ENCODE measurements at regions not wholly inside any gene's neighbourhood (a gene's known extent, or its start where the extent isn't known, plus 50 kb on each side); places are given as distances from the start of the nearest gene placed in this dataset.

DNA sequence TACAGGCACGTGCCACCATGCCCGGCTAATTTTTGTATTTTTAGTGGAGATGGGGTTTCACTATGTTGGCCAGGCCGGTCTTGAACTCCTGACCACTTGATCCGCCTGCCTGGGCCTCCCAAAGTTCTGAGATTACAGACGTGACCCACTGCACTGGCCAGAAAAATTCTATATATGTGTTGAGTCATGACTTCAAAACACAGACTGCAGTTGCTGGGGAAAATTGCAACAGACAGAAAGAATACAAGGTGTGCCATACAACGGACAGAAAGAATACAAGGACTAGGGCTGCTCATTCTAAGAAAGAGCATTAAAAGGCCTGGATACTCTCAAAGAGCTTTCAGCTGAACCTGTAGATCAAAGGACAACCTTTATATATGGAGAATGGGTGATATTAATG, 109.6 kb upstream of the ACSL4 start:
- no peak for DNase-seq (ENCODE audit: low spot score)

DNA sequence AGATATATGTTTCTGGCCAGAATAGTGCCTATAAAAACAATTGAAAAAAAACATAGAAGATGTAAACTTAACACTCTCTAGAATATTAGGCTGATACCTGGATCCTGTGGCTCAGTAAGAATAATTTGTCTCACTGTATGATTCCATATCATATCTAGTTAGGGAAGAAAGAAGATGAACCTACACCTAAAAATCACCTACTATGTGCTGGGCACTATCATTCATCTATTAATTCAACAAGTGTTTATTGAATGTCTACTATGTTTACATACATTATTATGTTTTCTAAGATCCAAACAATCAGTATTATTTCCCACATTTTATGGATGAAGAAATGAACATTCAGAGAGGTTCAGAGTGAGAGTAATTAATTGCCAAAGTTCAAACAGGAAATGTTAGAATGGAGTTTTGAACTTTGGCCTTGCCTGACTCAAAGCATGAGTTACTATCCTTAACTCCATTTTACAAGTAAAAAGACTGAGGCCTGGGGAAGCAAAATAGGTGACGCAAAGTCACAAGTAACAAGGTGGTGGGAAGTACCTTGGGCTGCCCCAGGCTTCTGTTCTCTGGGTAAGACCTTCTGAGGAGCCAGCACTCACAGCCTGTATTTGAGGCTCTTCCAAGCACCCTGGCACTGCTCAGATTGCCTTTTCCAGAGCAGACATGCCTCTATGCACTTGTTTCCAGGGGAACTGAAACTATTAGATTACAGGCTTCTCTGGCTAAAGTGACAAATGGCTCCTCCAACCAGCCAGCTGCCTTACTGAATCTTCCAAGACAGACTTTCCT, 111.1 kb upstream of the ACSL4 start:
- no peak for DNase-seq (ENCODE audit: low spot score)

DNA sequence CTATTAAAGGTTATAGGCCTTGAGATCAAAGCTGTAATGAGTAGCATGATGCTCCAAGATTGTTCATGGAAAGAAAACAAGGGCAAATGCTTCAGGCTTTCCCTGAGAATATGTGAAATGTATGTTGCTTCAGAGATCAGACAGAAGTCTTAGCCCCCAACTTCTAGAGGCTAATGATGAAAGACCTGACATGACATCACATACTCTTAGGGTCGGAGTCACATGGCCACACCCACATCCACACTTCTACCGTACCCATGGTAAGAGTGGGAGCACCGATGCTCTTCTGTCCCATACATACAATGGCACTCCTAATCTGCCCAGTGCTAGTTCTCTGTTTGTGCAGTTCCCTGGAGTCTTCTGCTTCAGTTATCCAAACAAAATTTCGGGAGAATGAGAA, 111.9 kb upstream of the ACSL4 start:
- no peak for DNase-seq (ENCODE audit: low spot score)

DNA sequence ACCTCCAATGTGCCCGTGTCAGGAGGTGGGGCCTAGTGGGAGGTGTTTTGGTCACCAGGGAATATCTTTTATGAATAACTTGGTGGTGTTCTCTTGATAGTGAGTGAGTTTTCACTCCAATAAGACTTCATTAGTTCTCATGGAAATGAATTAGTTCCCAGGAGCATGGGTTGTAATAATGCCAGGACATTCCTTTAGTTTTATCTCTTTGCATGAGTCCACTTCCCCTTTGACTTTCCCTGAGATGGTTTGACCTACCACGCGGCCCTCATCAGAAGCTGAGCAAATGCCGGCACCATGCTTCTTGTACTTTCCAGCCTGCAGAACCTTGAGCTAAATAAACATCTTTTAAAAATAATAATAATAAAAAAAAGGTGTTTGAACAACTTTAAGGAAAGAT, 112.9 kb upstream of the ACSL4 start:
- no peak for DNase-seq (ENCODE audit: low spot score)

DNA sequence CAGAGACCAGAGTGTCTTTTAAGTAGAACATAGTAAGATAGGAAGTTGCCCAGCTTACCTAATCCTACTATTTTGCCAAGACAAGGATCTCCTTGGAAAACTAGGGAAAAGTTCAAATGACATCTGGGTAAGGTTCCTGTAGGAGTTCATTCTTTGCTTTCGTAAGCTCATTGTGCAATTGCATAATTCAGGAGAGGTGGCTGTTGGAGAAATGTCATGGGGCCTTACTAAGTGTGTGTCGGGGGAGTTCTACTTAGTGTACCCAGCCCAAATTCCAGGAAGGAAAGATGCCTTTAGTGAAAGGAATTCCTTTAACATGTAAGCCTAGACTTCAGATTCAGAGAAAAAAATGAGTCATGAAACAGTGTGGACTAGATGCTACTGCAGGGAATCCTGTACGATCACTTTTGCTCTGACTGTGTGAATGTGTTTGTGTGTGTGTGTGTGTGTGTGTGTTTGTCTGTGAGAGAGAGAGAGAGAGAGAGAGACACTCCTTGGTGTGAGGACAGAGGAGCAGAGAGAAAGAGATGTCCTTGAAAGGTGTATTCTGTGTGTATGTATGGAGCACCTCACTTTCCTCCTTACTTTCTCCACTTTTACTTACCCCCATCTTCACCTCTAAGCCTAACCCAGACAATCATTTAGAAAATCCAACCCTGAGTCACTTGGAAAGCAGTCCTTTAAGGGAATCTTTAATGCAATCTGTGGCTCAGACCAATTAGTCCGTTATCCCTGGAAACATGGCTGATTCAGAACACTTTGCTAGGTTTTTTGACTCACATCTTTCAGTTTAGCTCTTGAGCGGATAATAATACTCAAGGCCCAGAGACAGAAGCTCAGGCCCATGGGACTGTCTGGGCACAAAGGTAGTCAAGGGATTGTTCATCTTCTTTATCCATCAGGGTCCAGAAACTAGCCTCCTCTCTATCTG, 114.5 kb upstream of the ACSL4 start:
- DNase-seq (ENCODE audit: low spot score): no peak

DNA sequence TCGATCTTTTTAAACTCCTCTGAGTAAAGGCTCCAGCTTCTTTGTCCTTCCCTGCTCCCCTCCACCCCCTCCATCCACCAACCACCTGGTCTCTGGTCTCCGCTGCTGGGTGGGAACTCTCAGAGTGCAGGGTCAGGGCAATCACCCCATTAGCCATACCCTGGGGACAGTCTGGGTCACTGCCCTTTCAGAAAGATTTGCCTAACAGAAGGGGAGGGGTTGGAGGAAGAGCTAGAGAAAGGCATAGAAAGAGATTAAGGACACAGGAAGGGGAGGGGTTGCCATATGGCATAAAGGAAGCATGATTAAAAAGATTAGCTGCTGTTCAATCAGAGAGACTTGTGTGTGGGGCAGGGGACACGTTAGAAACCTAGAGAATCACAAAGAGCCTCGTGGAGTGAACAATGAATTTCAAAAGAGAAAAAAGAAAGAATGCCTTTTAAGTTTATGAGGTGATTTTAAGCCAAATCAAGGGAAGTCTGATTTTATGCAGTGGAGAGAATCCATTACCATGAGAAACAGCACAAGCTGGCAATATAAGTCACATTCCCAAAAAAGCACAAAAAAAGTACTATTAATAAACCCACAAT, 115.5 kb upstream of the ACSL4 start:
- no peak for DNase-seq (ENCODE audit: low spot score)

DNA sequence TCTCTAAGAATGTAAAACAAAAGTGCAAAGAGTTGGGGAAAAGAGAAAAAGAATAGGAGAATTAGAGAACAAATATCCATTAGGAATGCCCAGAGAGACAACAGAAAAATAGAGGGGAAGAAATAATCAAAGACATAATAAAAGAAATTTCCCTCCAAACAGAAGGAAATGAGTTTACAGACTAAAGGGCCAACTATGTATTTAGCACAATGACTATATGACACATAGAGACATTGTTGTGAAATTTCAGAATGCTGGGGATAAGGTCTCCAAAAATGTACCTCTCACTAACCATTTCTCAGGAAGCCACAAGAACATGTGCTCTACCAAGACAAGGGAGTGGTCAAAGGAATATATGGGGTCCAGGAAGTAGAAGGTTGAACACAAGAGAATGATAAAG, 121.0 kb upstream of the ACSL4 start:
- no peak for DNase-seq (ENCODE audit: low spot score)

DNA sequence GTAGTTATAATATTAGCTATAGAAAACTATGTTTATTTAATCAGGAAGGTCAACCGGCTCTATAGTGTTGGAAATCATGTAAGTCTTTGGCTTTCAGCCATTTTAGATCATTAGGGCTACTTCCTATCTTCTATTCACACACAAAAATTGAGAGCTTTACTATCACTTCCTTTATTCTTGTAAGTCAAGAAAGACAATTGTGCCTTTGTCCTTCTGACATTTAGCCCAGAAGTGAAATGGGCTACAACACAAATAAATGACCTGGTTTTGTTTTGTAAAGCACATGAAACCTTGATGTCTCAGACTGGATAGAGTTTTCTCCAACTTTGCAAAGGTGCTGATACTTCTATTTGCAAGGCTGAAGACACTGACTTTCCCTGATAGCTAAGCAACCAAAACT, 122.4 kb upstream of the ACSL4 start:
- peak; percentile 67 for DNase-seq (ENCODE audit: low spot score)

DNA sequence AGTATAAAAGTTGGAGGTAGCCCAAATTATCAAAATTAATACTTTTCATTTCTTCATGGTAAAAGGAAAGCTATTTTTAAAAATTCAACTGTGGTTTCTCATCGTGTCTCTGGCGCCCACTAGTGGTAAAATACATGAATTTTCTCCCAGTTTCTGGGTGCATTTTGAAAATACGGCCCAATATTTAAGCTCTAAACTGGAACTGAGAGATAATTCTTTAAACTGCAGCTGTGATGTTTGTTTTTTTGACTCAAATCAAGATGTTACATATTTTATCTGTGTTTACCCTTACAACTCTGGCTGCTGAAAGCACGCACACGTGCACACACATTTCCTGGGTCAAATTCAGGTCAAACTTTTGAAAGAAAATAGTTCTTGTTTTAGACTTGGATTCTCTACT, 123.9 kb upstream of the ACSL4 start:
- peak; percentile 21 for DNase-seq (ENCODE audit: low spot score)

DNA sequence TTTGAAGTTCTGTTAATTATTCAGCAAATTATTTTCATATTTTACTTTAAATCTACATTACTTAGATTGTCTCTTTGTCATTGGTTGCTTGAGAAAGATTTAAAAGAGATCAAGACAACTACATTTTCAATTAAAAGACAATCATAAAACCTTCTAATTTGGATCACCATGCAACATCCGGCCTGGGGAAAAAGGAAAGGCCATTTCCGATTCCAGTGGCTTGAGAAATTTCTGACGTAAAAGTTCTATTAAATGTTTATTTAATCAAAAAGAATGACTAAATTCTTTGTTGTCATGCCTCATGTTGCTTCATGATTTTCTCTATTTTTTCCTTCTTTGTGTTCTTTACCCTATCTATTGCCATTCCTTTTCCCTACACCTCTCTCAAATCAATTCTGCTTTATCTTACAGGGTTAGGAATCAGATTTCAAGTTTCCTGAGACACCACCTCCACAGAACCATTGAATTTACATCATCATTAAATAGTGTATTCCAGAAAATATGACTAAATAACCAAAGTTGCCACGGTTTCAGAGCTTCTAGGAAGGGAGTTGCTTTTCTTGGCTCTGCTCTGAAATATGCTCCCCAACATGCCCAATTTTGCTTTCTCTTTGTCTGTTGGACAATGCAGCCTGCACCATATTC, 124.6 kb upstream of the ACSL4 start:
- no peak for DNase-seq (ENCODE audit: low spot score)

DNA sequence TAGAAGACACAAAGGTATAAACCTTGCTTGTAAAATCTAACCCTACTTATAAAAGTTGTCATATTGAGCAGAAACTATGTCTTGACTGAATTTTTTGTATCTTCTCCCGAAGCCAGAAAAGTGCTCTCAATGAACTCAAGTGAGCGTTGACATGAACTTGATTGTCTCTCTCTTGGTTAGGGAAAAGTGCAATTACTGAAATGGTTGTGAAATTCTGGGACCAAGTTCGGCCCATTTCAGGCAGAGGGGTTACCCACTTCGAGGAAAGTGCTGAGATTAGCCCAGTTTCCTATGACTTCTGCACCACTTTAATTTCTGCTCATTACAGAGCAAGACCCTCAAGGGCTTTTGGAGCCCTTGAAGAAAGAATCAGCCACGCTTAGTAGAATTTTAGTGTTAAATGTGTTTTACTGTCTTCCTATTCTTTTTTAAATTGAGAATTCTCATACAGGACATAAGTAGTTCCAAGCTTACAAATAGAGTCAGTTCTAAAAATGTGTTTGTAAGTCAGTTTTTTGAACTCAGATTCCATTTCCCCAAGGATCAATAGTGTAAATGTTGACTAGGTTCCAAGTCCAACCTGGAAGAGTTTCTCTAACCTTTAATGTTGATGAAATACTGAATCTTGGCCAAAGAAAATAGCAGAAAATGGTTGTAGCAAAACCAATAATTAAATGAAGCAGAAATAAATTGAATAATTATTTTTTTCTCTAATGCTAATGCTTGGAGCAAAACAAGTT, 125.7 kb upstream of the ACSL4 start:
- DNase-seq (ENCODE audit: low spot score): no peak

DNA sequence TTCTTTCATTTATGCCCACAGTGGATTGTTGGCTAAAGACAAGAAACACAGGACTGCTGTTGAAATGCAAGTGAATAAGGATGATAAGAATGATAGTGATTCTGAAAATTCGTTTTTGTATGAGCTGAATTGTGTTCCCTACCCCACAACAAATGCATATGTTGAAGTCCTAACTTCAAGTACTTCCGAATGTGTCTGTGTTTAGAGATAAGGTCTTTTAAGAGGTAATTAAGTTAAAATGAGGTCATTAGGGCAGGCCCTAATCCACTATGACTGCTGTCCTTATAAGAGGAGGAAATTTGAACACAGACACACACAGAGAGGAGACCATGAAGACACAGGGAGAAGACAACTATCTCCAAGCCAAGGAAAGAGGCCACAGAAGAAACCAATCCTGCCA, 126.6 kb upstream of the ACSL4 start:
- DNase-seq (ENCODE audit: low spot score): no peak

DNA sequence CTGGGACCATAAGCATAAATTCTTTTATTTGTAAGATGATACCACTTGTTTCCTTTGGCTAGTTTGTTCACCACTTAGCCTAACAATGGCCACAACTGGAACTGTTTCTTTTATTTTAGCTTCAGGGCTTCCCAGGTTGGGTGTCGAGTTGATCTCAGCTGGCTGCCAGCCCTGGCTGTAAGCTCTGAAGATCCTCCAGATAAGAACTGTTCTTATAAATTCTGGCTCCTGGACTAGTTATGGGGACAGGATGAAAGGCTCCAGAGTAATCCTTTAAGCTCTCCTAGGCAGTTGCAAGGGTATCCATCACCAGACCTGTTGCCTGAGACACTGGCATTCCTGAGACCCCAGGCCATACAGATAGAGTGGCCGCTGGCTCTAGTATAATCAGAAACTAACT, 129.4 kb upstream of the ACSL4 start:
- no peak for DNase-seq (ENCODE audit: low spot score)

DNA sequence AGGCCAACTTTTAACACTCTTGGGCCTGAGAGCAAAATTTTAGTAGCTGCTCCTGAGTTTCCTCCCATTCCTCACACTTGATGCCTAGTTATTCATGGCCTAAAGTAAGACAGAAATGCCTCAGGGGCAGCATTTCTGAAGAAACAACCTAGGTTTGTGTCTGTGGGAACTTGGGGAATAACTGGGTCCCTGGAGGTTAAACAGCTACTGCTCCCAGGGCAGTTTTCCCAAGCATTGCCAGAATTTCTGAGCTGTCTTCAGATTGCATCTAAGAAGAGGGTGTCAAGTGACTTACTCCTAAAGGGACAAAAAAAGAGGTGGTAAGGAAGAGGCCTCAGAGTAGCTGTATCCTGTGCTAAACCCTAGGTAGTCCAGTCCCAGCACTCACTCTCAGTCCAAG, 130.8 kb upstream of the ACSL4 start:
- DNase-seq (ENCODE audit: low spot score): no peak

DNA sequence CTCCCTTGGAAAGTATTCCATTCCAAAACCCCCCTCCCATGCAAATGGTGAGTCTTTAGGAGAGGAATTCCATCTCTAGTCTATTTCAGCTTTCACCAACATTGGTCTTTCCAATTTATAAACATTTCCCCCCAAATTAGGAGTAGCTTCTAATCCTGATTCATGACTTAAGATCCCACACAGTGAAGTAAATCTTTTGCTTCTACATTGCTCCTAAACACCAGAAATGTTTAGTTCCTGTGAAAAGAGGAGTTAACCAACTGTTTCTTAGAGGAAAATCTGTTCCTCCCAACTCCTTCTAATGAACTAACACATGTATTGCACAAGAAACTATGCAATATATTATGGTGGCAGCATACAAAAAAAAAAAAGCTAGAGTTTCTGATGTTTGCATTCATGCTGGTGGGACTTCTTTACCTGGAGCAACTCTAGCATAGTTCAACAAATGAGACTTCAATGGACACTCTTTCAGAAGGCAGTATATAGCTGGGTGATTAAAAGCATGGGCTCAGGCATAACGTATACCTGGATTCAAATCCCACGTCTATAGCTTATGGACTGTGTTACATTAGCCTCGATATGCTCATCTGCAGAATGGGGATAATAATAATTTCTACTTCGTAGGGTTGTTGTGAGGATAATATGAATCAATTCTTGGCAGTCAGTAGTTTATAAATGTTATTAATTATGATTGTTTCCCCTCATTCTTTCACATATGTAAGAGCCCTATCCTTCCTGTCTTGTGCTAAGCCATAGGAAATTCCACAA, 131.6 kb upstream of the TMEM164 start:
- DNase-seq (ENCODE audit: low spot score): no peak

DNA sequence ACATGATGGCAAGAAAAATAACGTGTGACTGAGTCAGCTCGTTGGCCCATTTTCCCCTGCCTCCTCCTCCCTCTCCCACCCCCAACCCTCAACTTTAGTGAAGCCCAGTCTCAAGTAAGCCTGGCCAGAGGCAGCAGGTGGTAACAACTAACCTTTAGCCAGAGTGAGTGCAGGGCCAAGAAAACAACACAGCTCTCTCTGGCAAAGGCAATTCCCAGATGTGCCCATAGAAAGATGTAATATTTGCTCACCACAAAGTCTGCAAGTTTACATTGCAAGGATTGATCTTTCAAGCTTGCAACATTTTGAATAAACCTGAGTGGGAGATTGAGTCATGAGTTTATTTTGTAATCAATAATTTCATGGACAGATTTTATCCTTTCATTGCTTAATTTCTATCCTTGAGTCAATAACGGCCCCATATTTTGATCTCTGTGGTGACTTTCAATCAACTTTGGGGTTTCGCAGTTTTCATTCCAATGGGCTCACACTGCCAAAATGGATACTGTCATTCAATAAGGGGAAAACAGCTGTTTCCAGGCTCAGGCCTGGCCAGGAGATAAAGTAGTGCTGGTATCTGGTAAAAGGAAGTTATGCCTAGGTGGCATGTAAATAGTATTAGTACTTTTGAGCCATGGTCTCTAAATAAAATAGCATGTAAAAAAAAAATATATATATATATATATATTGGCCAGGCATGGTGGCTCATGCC, 130.7 kb upstream of the TMEM164 start:
- DNase-seq (ENCODE audit: low spot score): no peak

DNA sequence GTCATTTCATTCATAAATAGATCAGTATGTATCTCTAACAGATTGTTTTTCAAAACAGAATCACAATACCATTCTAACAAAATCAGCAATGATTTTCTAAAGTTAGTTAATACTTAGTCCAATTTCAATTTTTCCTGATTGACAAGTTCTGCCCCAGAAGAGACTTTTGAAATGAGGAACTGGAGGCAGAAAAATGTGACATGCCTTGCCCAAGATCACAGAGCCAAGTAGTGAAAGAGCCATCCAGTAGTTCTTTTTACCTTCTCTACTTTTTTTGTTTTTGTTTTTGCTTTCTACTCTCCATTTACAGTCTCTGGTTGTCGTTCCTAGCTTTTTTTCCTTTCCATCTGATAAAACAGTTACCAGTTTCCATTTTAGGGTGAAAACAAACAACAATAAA, 129.3 kb upstream of the TMEM164 start:
- no peak for DNase-seq (ENCODE audit: low spot score)

DNA sequence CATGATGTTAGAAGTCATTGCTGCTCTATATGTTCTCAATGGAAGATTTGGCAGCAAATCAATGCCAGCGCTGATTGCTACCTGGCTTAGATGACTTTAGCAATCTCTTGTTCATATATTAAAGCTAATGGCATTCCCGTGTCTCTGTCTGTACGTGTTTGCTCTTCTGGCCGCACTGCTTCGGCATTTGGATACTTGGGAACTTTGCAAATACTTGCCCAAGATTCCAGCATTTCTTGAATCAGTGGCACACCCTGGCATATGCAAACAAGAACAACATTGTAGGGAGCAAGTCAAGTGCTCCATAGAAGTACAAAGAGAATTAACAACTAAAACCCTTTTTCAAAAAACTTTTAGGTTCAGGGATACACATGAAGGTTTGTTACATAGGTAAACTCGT, 128.9 kb upstream of the TMEM164 start:
- DNase-seq (ENCODE audit: low spot score): no peak

DNA sequence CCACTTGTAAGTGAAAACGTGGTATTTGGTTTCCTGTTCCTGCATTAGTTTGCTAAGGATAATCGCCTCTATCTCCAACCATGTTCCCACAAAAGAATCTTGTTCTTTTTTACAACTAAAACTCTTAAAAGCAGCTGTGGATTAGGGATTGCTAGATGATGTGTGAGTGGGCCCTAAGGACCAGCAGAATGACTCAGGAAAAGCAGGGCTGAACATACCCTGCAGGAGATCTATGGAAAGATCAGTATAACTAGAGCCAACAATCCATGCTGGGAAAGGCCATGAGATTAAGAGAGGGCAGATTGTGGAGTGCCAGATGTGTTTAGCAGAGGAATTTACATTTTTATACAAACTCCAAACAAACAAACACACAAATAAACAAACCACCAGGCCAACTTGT, 128.4 kb upstream of the TMEM164 start:
- no peak for DNase-seq (ENCODE audit: low spot score)

DNA sequence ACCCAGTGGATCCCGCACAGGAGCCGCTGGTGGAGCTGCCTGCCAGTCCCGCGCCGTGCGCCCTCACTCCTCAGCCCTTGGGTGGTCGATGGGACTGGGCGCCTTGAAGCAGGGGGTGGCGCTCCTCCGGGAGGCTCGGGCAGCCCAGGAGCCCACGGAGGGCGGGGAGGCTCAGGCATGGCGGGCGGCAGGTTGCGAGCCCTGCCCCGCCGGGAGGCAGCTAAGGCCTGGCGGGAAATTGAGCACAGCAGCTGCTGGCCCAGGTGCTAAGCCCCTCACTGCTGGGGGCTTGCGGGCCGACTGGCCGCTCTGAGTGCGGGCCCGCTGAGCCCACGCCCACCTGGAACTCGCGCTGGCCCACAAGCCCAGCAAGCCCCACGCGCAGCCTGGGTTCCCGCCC, 127.1 kb upstream of the TMEM164 start:
- DNase-seq (ENCODE audit: low spot score): no peak

Measured in COLO829 (cell line).